ENCODE measurements at regions not wholly inside any gene's neighbourhood (a gene's known extent, or its start where the extent isn't known, plus 50 kb on each side); places are given as distances from the start of the nearest gene placed in this dataset.
A peak's percentile ranks its signal among the peaks of the same experiment; 100 is the strongest.
"Not testable (repeated sequence)": the region's sequence is repeated elsewhere in the genome, so short reads cannot be mapped to it uniquely, and the experiment has no call there.

DNA sequence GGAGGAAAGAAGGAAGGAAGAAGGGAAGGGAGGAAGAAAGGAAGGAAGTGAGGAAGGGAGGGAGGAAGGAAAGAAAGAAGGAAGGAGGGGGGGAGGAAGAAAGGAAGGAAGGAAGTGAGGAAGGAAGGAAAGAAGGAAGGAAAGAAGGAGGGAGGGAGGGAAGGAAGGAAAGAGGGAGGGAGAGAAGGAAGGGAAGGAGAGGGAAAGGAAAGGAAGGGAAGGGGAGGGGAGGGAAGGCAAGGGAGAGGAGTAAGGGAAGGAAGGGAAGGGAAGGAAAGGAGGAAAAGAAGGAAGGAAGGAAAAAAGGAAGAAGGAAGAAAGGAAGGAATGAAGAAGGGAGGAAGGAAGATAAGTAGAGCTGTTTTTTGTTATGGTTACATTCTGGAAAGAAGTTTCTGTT, 141.2 kb downstream of the LRRC3B start:
- DNase-seq: no peak

DNA sequence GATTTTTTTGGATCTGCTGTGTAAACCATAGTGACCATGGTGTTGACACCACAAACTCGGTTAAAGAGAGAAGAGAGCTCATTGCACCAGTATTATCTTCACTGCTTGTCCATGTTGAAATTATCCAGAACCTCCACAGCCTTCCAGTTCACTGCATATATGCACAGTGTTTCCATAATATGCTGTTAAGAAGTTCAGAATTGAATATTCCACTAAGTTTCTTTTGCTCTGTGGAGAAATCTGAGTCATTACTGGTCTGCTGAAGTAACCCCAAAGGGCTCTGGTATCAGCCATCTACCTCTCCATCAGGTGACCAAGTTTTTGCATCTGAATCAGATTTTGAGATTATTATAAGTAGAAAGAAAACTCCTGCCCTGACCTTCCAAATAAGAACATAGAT, 143.5 kb downstream of the LRRC3B start:
- no peak for DNase-seq

DNA sequence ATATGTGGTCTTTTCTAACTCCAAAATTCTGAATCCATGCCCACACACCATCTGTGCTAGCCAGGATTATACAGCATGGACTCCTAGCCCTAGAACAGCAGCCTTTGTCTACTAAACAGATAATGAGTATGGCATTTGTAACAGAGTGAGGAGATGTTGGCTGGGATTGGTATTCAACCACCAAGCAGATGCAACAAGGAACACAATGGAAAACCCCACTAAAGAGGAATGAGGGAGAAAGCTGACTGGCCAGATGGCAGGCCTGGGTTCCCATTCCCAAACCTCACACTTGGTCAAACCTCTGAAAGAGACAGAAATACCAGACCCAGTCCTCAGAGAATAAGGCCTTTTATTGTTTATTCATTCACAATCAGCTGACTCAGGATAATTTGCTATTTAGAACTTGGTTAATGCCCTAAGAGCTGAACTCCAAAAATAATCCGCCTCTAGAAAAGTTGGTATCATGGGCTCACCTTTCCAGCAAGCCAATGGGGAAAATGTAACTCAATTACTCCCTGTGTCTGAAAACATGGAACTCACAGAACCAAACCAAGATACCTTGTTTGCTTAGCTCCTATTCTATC, 145.6 kb downstream of the LRRC3B start:
- peak in 14 of 58 donors; percentile 2 to 61 (median 6) for DNase-seq

DNA sequence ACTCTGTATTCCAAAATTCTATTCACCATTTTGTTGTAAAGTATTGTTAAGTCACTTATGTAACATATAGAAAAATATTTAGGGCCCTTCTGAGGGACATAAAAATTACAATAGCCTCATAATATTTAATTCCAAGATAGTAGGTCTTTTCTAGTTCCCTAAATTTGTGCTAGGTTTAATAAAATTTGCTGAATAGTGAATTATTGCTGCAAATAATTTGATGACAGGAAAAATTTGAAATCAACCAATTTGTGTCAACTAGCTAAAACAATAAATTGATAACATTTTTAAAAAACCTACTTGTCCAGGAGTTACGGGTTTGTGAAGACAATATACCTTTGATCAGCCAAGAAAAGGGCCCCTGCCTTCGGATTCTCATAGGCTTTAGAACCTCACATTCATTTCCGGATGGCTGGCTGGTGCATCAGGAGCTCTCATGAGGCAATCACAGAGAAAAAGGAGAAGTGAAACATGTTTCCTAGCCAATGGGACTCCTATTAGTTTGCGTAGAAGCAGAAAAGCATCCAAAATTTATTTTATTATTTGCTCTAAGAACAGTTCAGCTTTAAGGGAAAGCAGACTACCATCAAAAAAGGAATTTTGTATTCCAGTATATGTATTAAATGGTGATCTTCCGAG, 177.2 kb downstream of the LRRC3B start:
- DNase-seq: no peak

DNA sequence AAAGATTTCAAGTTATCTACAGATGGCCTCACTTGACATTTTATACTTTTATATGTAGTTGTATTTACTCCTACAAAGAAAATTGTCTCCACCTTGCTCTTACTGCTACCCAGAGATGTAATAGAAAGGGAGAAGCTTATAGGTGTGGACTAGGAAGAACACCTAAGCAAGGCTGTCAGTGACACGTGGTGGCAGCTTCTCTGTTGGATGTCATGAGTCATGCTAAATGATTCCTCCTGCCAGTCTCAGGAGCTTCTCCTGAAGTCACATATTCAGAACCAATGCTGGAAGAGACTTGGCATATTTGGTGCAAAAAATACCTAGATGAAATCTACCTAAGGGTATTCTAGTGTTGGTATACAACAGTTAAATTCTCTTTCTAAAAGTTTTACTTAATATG, 184.7 kb downstream of the LRRC3B start:
- DNase-seq: no peak

DNA sequence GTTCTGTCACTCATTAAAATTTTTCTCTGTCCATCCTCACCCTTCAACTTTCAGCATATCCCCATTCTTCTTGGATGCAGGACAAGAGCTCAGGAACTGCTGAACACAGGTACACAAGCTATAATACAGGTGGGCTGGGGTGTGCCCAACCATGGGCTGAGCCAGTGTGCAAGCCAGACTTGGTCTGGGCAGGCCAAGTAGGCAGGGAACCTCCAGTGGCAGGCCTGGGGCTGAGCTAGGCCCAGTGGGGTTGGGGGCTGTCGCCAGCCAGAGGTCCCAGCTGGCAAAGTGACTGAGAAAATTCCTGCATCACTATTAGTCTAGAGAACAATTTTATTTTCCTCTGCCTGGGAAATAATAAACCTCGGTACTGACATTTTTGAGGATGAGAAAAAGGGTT, 202.9 kb downstream of the LRRC3B start:
- no peak for DNase-seq

DNA sequence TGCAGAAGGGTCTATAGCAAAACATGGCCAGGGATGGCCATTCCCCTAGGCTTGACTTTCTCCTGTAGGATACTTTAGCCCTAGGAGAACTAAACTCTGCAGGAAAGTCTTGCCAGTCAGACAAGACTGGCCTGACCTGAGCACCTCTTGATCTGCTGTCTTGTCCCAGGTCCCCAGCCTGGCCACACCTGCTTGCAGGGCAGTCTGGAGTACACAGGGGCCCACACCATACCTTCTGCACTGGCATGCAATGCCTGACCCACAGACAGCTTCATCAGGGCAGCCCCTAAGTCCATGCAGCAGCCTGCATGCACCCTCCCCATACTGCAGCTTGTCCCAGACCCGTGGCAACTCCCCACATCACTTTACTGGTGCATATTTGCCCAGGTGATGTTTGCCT, 204.6 kb downstream of the LRRC3B start:
- DNase-seq: peak in 1 of 58 donors; percentile 2

DNA sequence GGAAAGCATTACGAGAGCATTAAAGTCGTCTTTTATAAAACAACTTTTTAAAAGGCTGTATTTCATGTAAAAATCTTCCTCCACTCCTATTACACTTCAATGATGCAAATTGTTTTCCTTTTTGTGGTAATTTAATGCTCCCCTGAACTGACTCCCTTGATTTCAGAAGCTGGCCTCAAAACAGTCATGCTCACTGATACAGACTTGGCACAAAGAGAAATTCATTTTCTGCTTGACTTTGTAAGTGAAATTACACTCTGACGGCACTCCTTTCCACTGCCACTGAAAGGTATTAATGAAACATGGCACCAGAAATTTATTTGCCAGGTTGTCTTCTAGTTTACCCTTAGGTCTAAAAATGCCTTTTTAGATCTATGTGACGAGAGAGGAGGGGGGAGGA, 215.5 kb downstream of the LRRC3B start:
- no peak for DNase-seq

DNA sequence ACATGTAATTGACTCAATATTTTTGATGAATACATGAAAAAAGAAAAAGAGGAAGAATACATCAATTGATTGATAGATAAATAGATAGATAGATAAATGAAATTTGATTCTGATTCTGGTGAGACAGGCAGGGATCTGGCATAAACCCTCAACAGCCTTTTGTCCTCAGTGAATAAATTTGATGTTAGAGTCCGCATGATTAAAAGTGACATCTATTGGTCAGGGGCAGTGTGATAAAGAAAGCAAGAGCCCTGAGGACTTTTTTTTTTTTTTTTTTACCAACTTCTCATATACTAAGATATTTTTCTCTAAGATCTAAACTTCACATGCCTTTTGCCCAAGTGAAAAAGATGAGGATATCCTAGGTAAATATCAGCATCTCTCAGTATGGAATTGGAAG, 216.4 kb downstream of the LRRC3B start:
- no peak for DNase-seq

DNA sequence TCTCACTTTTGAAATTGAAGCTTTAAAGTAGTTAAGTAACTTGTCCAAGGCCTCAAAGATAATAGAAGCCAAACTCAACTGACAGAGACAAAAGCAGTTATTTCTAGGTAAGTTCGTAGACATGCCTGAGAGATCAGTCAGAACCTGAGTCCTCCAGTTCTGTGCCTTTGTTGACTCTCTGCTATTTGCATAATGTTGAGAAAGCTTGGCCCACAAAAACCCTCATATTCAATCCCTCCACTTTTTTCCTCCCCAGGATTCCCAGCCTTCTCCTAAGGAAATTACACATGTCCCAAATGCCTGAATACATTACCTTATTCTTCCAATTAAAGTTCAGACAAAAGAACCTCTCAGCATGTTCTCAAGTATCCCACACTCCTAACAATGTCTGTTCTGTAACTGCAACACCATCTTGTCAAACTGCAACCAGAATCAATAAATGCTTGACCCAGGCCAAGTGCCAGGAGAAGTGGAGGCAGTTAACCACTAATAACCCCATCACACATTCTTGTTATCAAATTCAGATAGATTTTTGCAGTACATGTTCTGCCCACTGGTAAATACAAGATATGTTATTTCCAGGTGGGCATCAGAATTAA, 217.8 kb downstream of the LRRC3B start:
- DNase-seq: no peak

DNA sequence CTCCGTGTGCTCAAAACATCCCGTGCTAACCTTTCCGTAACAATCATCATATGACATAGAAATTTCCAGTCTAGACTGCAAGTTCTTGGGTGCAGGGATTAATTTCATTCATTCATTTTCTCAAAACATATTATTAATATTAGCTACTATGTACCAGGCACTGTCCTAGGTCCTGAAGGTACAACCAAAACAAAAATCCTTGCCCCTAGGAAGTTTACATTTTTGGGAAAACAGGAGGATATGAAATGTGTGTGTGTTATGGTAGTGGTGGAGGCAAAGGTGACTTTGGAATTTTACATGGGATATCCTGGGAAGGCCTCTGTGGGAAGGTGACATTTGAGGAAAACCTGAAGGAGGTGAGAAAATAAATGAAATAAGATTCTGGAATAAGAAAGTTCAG, 222.6 kb downstream of the LRRC3B start:
- no peak for DNase-seq

DNA sequence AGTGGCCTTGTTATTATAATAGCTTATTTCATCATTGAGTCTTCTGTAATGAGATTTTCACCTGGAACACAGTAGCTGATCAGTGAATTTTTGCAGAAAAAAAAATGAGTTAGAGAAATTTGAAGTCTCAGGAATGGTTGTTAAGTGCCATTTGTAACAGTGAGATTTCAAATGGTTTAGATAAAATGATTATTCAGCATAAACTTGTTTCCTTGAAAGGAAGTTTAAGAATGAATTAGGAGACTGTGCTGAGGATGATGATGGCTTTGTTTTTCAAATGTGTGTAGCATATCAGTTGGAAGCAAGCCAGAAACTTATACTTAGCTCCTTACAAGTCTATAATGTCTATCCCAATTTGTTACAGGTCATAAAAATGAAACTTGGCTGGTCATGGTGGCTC, 225.1 kb downstream of the LRRC3B start:
- DNase-seq: no peak

DNA sequence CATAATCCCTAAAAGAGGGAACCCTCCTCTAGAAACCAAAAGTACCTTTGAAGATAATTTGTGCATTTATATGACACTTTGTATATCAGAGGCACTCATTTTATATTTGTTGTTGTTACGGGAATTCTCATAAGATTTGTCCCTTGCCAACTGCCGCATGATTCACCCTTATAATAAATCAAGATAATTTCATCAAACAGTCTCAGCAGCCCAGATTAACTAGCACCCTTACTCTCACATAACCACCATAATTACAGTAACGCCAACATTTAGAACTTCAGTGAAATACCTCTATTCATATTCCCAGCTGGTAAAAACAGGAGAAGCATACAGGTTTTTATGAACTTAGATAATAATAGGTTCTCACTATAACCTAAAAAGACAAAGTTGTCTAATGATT, 271.9 kb downstream of the LRRC3B start:
- DNase-seq: no peak

DNA sequence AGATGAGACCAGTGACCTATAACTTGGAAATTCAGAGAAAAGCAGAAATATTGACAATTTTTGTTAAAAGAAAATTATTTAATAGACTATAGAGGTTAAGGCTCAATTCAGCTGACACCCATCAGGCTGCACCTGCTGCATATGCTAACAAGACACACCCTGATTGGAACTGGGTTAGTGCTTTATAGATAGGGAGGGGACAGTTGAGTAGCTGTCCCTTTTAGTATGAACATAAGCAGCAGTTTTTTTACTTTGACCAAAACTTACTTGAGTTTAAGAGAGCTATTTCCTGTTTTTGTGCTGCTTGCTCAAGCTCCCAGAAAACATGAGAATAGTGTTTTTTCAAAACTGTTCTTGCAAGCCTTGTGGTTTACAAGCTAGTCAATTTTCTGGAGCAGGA, 292.6 kb downstream of the LRRC3B start:
- no peak for DNase-seq

DNA sequence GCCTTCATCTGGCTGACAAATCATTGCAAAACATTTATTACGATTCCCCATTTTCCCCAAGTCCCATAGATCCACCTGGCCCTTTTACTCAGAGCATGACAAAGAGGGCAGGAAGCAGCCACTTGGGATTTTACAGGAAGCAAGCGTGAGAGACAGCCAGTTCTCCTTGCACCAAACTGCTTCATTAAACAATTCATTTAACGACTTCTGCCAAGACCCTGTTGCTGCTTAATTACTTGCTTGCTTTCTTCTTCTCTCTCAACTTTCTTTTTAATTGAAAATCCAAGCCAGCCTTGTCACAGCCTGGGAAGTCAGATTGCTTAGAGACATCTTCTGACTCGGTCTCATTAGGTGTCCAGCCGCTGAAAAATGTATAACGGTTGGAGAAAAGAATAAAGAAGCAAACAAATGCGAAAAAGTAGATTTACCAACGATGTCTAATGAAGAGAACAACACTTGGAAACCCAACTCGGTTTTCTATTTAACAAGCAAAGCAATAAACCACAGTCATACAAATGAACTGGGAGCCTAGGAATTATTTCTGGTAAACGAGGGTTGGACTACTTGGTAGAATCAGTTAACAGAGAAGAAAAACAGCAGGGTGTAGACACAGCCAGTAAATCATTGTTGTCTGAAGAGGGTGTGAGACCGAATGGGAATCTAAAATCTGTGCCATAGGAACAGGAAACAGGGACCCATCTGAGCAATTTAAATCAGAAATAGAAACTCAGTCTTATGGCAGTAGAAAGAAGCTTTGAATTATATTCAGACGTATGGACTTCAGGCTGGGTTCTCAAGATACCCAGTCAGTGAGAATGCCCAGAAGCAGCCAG, 298.3 kb downstream of the LRRC3B start:
- peak in 34 of 58 donors; percentile 1 to 75 (median 14) for DNase-seq

DNA sequence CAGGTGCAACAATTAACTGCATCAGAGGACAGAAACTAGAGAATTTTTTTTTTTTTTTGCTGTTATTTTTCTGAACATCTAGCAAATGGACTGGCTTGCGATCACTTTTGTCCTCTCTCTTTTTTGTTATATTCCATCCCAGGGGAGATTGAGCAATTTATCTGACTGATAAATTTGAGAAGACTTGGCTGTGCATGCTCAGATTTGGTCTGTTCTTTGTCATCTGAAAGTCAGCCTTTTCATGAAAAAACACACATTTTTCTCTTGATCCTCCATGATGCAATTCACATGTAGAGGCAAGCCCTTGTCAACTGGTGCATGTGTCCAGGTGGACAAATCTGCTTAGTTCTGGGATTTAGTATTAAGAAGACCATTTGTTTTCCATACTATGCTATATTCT, 309.3 kb downstream of the LRRC3B start:
- DNase-seq: no peak

DNA sequence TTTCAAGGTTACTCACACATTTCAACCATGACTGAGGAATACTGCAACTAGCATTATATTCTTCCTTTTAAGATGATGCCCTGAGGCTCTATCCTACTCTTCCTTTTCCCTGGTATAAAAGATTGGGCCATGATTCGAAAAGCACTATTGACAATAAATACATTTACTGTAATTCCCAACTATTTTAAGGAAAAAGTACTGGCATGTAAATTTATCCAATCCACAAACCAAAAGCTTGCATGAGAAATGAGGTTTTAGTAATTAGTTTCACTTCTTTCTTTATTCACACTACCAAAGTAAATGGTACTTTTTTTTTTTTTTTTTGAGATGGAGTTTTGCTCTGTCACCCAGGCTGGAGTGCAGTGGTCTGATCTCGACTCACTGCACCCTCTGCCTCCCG, 310.2 kb downstream of the LRRC3B start:
- no peak for DNase-seq

DNA sequence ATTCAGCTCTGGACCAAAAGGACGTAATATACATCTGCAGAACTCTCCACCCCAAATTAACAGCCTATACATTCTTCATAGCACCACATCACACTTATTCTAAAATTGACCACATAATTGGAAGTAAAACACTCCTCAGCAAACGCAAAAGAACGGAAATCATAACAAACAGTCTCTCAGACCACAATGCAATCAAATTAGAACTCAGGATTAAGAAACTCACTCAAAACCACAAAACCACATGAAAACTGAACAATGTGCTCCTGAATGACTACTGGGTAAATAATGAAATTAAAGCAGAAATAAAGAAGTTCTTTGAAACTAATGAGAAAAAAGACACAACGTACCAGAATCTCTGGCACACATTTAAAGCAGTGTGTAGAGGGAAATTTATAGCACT, 322.9 kb downstream of the LRRC3B start:
- DNase-seq: not testable (repeated sequence)

DNA sequence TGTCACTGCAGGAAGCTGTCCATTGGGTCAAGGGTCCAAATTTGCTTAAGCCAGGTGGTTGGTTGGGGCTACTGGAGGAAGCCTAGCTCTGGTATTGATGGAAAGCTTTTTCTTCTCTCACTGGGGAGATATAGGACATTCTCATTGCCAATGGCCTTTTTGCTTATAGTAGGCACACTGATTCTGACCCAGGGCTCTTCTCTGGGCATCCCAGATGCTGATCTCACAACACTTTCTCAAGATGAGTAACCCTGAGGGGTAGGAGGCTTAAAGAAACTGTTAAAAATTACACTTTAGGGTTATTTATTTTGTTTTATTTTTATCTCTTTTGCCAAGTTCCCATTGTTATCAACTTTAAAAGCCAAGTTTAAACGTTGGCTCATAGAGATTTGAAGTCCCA, 337.8 kb downstream of the LRRC3B start:
- DNase-seq: no peak

DNA sequence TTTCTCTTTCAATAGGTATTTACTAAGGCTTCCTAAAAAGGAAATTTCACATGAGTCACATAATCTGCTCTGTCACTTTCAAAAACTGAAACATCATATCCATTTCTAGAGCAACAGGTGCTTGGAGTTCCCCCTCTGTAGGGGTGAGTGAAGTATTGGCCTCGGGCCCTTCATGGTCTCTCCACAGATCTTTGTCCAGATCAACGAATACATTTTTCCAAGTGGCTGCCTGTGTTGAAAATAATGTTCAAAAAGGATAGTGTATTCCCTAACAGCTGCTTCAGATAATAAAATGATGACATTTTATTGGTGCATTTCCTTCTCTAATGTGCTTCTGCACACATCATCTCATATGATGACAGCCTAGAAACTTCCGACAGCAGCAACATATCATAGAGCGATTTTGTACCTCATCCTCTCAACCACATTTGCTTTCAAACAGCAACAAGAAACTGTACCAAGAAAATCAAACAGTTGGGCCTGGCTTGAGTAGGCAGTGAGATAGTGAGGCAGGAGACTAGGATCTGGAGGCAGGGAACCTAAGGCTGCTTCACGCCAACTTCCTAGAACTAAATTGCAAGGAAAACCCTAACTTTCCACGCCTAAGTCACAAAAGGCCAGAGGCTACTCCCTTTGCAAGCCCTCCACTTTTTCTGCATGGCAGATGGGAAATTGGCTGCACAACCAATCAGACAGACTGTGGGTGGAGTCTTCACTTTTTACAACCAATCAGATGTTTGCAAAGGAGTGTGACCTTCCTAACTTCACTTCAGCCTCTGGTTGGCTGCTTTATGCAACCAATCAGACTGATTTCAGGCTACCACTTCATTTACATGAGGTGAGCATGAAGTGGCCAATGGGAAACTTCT, 340.2 kb downstream of the LRRC3B start:
- DNase-seq: no peak

DNA sequence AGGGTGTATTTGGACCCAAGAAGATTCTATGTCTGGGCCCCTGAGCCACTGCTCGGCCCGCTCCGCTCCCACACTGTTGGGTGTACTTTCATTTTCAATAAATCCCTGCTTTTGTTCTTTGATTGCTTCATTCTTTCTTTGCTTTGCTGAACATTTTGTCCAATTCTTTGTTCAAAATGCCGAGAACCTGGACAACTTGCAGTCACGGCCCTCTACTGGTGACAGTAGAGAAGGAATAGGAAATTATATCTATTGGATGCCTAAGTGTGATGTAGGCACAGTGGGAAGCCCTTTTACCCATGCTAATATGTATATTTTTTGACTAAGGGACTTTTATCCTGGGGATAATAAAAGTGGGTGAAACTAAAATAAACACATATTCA, 340.8 kb downstream of the LRRC3B start:
- no peak for DNase-seq

All from anterior cingulate cortex (tissue), 58 donors.